HEK293T (cell line): ENCODE measurements at regions not wholly inside any gene's neighbourhood (a gene's known extent, or its start where the extent isn't known, plus 50 kb on each side); places are given as distances from the start of the nearest gene placed in this dataset.
"Not testable (repeated sequence)": the region's sequence is repeated elsewhere in the genome, so short reads cannot be mapped to it uniquely, and the experiment has no call there.

Experiments used
- CTCF ChIA-PET: fragments of 350-600 bp; formaldehyde crosslinking; extraction: SDS; loops from one replicate; lab custom pipeline; 2021; ENCODE audit warnings: antibody characterized with exemption, inconsistent platforms; lab: Yijun Ruan, JAX
- POLR2A ChIA-PET: fragments of 350-600 bp; formaldehyde crosslinking; extraction: SDS; loops from one replicate; lab custom pipeline; 2020; ENCODE audit warnings: antibody characterized with exemption, inconsistent platforms; lab: Yijun Ruan, JAX
- DNase-seq: peaks from one replicate; pipeline ENCODE4 v3.0.0; 2012; ENCODE audit warnings: mixed read lengths; ENCODE audit errors: extremely low spot score
- ARNT ChIP-seq: fragments of 450-650 bp; IDR thresholded peaks from 2 replicates; pipeline ENCODE4 v1.6.1; 2017; ENCODE audit warnings: mild to moderate bottlenecking
- BHLHE40 ChIP-seq: fragments of 450-650 bp; IDR thresholded peaks from 2 replicates; pipeline ENCODE4 v1.6.1; 2016; ENCODE audit warnings: mild to moderate bottlenecking, moderate library complexity, borderline replicate concordance
- CTBP1 ChIP-seq: fragments of 450-650 bp; IDR thresholded peaks from 2 replicates; pipeline ENCODE4 v1.6.1; 2016; ENCODE audit warnings: borderline replicate concordance
- ELF4 ChIP-seq: fragments of 450-650 bp; IDR thresholded peaks from 2 replicates; pipeline ENCODE4 v1.6.1; 2017; ENCODE audit warnings: antibody characterized with exemption
- FOXA1 ChIP-seq: fragments of 450-650 bp; IDR thresholded peaks from 2 replicates; pipeline ENCODE4 v1.6.1; 2016; ENCODE audit warnings: mild to moderate bottlenecking
- FOXK2 ChIP-seq: fragments of 450-650 bp; IDR thresholded peaks from 2 replicates; pipeline ENCODE4 v1.6.1; 2016; ENCODE audit warnings: mild to moderate bottlenecking
- FOXM1 ChIP-seq: fragments of 450-650 bp; IDR thresholded peaks from 2 replicates; pipeline ENCODE4 v1.6.1; 2017; ENCODE audit warnings: mild to moderate bottlenecking, borderline replicate concordance
- HDGF ChIP-seq: fragments of 450-650 bp; IDR thresholded peaks from 2 replicates; pipeline ENCODE4 v1.6.1; 2017; ENCODE audit warnings: antibody characterized with exemption, borderline replicate concordance
- L3MBTL2 ChIP-seq: fragments of 450-650 bp; conservative IDR thresholded peaks from 2 replicates; pipeline ENCODE4 v1.6.1; 2016; ENCODE audit warnings: mild to moderate bottlenecking
- LEF1 ChIP-seq: fragments of 450-650 bp; IDR thresholded peaks from 2 replicates; pipeline ENCODE4 v1.6.1; 2017; ENCODE audit warnings: mild to moderate bottlenecking, borderline replicate concordance
- NFRKB ChIP-seq: fragments of 450-650 bp; IDR thresholded peaks from 2 replicates; pipeline ENCODE4 v1.6.1; 2016; ENCODE audit warnings: mild to moderate bottlenecking, moderate library complexity
- SP1 ChIP-seq: fragments of 450-650 bp; IDR thresholded peaks from 2 replicates; pipeline ENCODE4 v1.6.1; 2017
- SUZ12 ChIP-seq: fragments of 450-650 bp; IDR thresholded peaks from 2 replicates; pipeline ENCODE4 v1.6.1; 2016; ENCODE audit warnings: mild to moderate bottlenecking
- TARDBP ChIP-seq: fragments of 450-650 bp; IDR thresholded peaks from 2 replicates; pipeline ENCODE4 v1.6.1; 2016
- ZNF384 ChIP-seq: fragments of 450-650 bp; IDR thresholded peaks from 2 replicates; pipeline ENCODE4 v1.6.1; 2016
- TF ChIP-seq, protein P1 (sequence below): fragments of 450-650 bp; IDR thresholded peaks from 2 replicates; pipeline ENCODE4 v1.6.1; 2016

GRCh38 chr3:6490487-6491327 lies 370.2 kb upstream of the GRM7 start:
- DNase-seq, POLR2A ChIA-PET, CTCF ChIA-PET: not testable (repeated sequence)
- TF ChIP-seq NFRKB = 0 out of 2 replicates have a peak, but pooled peaks have one; percentile 29
- TF ChIP-seq L3MBTL2 = peak; percentile 63

- no peak for DNase-seq
- ChIA-PET POLR2A (no interaction called here), CTCF (no interaction called here)
- TF ChIP-seq FOXA1 = no peak
- no peak for TF ChIP-seq SUZ12
- no peak for TF ChIP-seq FOXM1
- TF ChIP-seq TARDBP = no peak
- TF ChIP-seq HDGF = no peak
- no peak for TF ChIP-seq CTBP1
Observed at GRCh38 chr3:6491768-6492167, 369.1 kb upstream of the GRM7 start.

- no peak for TF ChIP-seq L3MBTL2
- no peak for TF ChIP-seq SUZ12
- TF ChIP-seq HDGF = no peak
- no peak for TF ChIP-seq ELF4
- no peak for TF ChIP-seq NFRKB
- no peak for TF ChIP-seq FOXM1
- TF ChIP-seq SP1 = no peak
- no peak for TF ChIP-seq FOXA1
- TF ChIP-seq FOXK2 = no peak
- TF ChIP-seq ZNF384 = no peak
- TF ChIP-seq ARNT = no peak
- TF ChIP-seq LEF1 = no peak
- no peak for TF ChIP-seq CTBP1
- POLR2A ChIA-PET = no interaction called here
- DNase-seq = no peak
- CTCF ChIA-PET = no interaction called here
Observed at GRCh38 chr3:6492306-6492705, 368.6 kb upstream of the GRM7 start.

- DNase-seq, POLR2A ChIA-PET, CTCF ChIA-PET: not testable (repeated sequence)
Observed at GRCh38 chr3:6498944-6499343, 362.0 kb upstream of the GRM7 start.

DNA sequence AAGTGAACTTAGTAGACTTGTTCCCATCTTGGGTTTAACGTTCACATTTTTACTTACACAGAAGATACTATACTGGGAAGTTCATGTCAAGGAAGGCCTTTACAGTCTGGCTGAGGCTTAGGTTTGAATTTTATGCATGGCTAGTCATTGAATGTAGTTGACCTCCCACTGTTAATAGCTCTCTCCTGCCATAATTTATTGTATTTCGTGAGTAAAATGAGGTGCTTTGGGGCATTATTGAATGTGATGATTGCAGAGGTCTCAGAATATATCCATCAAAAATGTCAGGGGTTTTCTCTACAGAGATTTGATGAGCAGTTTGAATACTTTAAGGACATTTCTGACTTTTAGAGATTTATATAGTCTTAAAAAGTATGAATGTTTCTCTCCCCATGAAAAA lies 356.6 kb upstream of the GRM7 start:
- POLR2A ChIA-PET = no interaction called here
- TF ChIP-seq, protein P1, sequence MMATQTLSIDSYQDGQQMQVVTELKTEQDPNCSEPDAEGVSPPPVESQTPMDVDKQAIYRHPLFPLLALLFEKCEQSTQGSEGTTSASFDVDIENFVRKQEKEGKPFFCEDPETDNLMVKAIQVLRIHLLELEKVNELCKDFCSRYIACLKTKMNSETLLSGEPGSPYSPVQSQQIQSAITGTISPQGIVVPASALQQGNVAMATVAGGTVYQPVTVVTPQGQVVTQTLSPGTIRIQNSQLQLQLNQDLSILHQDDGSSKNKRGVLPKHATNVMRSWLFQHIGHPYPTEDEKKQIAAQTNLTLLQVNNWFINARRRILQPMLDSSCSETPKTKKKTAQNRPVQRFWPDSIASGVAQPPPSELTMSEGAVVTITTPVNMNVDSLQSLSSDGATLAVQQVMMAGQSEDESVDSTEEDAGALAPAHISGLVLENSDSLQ = peak; percentile 78
- no peak for TF ChIP-seq L3MBTL2
- DNase-seq = no peak
- CTCF ChIA-PET = no interaction called here

DNA sequence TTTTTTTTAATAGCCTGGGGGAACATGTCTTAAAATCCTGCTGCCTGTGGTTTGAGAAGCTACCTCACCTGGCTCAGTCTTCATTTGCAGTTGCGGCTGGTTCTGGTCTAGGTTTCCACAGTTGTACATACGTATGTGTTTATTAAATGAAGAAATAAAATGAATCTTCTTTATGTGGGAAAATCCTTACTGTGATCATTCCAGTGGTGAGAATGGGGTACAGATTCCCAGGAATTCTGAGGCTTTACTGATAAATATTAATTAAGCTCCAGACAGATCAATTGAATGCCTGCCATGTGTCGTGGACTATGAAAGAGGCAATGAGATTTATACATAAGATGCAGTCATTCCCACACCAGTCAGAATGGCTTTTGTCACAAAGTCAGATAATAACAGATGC lies 356.1 kb upstream of the GRM7 start:
- POLR2A ChIA-PET = no interaction called here
- TF ChIP-seq SUZ12 (no peak), FOXA1 (no peak), CTBP1 (no peak), HDGF (no peak), NFRKB (no peak), BHLHE40 (no peak), ARNT (no peak), TARDBP (no peak), ELF4 (no peak), SP1 (no peak), FOXM1 (no peak), L3MBTL2 (no peak), FOXK2 (no peak), ZNF384 (no peak), LEF1 (no peak)
- TF ChIP-seq, protein P1 = no peak
- CTCF ChIA-PET = no interaction called here
- DNase-seq = no peak

- DNase-seq = no peak
- ChIA-PET POLR2A (no interaction called here), CTCF (no interaction called here)
- no peak for TF ChIP-seq HDGF
- TF ChIP-seq FOXK2 = no peak
Observed at GRCh38 chr3:6508410-6508759, 352.5 kb upstream of the GRM7 start.

- CTCF ChIA-PET = no interaction called here
- POLR2A ChIA-PET = no interaction called here
- DNase-seq = no peak
- TF ChIP-seq SUZ12 (no peak), FOXK2 (no peak), CTBP1 (no peak), L3MBTL2 (no peak), SP1 (no peak), NFRKB (no peak), FOXM1 (no peak), ZNF384 (no peak), LEF1 (no peak), ARNT (no peak), BHLHE40 (no peak), TARDBP (no peak), FOXA1 (no peak), ELF4 (no peak), HDGF (no peak)
- TF ChIP-seq, protein P1 = no peak
Observed at GRCh38 chr3:6509576-6509975, 351.3 kb upstream of the GRM7 start.
